Hepatocyte (in vitro differentiated cells): ENCODE measurements at regions not wholly inside any gene's neighbourhood (a gene's known extent, or its start where the extent isn't known, plus 50 kb on each side); places are given as distances from the start of the nearest gene placed in this dataset.
"Not testable (repeated sequence)": the region's sequence is repeated elsewhere in the genome, so short reads cannot be mapped to it uniquely, and the experiment has no call there.

Experiments used
- EZH2 ChIP-seq: fragments of 200-600 bp; sonication (generic); IDR thresholded peaks from 2 replicates; pipeline ENCODE4 v1.6.1; 2016; ENCODE audit warnings: antibody characterized with exemption, mild to moderate bottlenecking, borderline replicate concordance
- EZH2phosphoT487 ChIP-seq: fragments of 200-600 bp; sonication (generic); IDR thresholded peaks from one replicate; pipeline ENCODE4 v1.6.1; 2018; ENCODE audit warnings: antibody characterized with exemption, mild to moderate bottlenecking, low read depth, moderate library complexity; ENCODE audit not compliant: unreplicated experiment, severe bottlenecking
- TF ChIP-seq, protein P1 (sequence below): fragments of 200-600 bp; sonication (generic); IDR thresholded peaks from 2 replicates; pipeline ENCODE4 v1.5.1; 2016; ENCODE audit warnings: antibody characterized with exemption, mild to moderate bottlenecking; ENCODE audit not compliant: poor library complexity

- TF ChIP-seq, protein P1, sequence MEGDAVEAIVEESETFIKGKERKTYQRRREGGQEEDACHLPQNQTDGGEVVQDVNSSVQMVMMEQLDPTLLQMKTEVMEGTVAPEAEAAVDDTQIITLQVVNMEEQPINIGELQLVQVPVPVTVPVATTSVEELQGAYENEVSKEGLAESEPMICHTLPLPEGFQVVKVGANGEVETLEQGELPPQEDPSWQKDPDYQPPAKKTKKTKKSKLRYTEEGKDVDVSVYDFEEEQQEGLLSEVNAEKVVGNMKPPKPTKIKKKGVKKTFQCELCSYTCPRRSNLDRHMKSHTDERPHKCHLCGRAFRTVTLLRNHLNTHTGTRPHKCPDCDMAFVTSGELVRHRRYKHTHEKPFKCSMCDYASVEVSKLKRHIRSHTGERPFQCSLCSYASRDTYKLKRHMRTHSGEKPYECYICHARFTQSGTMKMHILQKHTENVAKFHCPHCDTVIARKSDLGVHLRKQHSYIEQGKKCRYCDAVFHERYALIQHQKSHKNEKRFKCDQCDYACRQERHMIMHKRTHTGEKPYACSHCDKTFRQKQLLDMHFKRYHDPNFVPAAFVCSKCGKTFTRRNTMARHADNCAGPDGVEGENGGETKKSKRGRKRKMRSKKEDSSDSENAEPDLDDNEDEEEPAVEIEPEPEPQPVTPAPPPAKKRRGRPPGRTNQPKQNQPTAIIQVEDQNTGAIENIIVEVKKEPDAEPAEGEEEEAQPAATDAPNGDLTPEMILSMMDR, result not testable (repeated sequence)
- TF ChIP-seq EZH2phosphoT487, EZH2: not testable (repeated sequence)
Measured at GRCh38 chr5:128861155-128861554, 104.1 kb upstream of the SLC27A6 start.
